Right lobe of liver (tissue), 6 donors: ENCODE measurements at regions not wholly inside any gene's neighbourhood (a gene's known extent, or its start where the extent isn't known, plus 50 kb on each side); places are given as distances from the start of the nearest gene placed in this dataset.

Source experiments
- ATAC-seq, 4 donors: fragments of 200-7000 bp; cut with Tn5 transposase; one replicate each; pipeline ENCODE4 v1.9.1; 2020; ENCODE audit warnings: mild to moderate bottlenecking in 4 of 4, moderate library complexity in 4 of 4
- DNase-seq, 3 donors: peaks; one replicate each; pipeline ENCODE4 v3.0.0-alpha.2; 2020
- H3K27ac ChIP-seq, 3 donors: fragments of 200-600 bp; one replicate each; pipeline ENCODE4 v1.8.0; 2022
- H3K27me3 ChIP-seq, 2 donors: fragments of 200-600 bp; one replicate each; pipeline ENCODE4 v1.8.0; 2022
- H3K36me3 ChIP-seq, 4 donors: fragments of 200-600 bp; sonication (generic) in 1 of 4; one replicate each; pipeline versions ENCODE4 v1.5.1 to v1.8.0; 2017 to 2022; ENCODE audit warnings: control low read depth in 1 of 4
- H3K4me1 ChIP-seq, 4 donors: fragments of 200-600 bp; sonication (generic) in 1 of 4; one replicate each; pipeline versions ENCODE4 v1.5.1 to v1.8.0; 2017 to 2022; ENCODE audit warnings: control low read depth in 1 of 4
- H3K4me3 ChIP-seq, 3 donors: fragments of 200-600 bp; one replicate each; pipeline ENCODE4 v1.8.0; 2022
- H3K9me3 ChIP-seq, 4 donors: fragments of 200-600 bp; sonication (generic) in 1 of 4; one replicate each; pipeline versions ENCODE4 v1.5.1 to v1.8.0; 2017 to 2022; ENCODE audit warnings: control low read depth in 1 of 4
- CTCF ChIP-seq, 4 donors: fragments of 200-600 bp in 3 of 4; fragments of 450-650 bp in 1 of 4; IDR thresholded peaks; one replicate each; pipeline versions ENCODE4 v1.5.1 to v1.8.0; 2016 to 2022; ENCODE audit warnings: antibody characterized with exemption in 4 of 4, mild to moderate bottlenecking in 2 of 4
- POLR2A ChIP-seq: fragments of 450-650 bp; IDR thresholded peaks from one replicate; pipeline ENCODE4 v1.6.1; 2017; ENCODE audit warnings: antibody characterized with exemption, mild to moderate bottlenecking
- WGBS: methylation state at CpG from one replicate; pipeline ENCODE4 v1.1.6; 2018; ENCODE audit warnings: low coverage, low lambda C conversion rate; ENCODE audit not compliant: insufficient coverage; ENCODE audit errors: missing lambda C conversion rate; 5-methylcytosine and 5-hydroxymethylcytosine counted together
- intact Hi-C, 2 donors: fragments of 100-400 bp; cut with DNase I; formaldehyde crosslinking; loops; one replicate each; pipeline versions ENCODE4 v1.11.2 to v1.14.1; 2022
- donor health status: DM: no; HTN: yes; CAD: no.
- donor health status: DM: no; HTN: no; CAD: no.
- donor health status: DM: no; HTN: no; CAD: no.
- donor health status: DM: no; HTN: yes; CAD: no.
- donor health status: DM: no; HTN: yes; CAD: no.

- Histone ChIP-seq H3K27me3 (no peaks in the 10 kb centered on the region), H3K27ac (no peak overlapping the region), H3K9me3 (no peaks in the 10 kb centered on the region), H3K36me3 (no peaks in the 10 kb centered on the region), H3K4me3 (no peak overlapping the region), H3K4me1 (no peaks in the 10 kb centered on the region)
- no peak for TF ChIP-seq CTCF (IDR thresholded peaks at IDR 0.05)
- no peak for TF ChIP-seq POLR2A
- no peak for ATAC-seq
- no CpG with 5 or more reads among the region's 3 CpGs for WGBS
- peak in 1 of 3 donors; percentile 30 for DNase-seq
- intact Hi-C loops: no loop called here
Observed at GRCh38 chr2:239880396-239880795, 144.7 kb downstream of the NDUFA10 start.

- ATAC-seq (no peak), DNase-seq (peak in 1 of 3 donors; percentile 13)
- Histone ChIP-seq H3K36me3 (no peaks in the 10 kb centered on the region), H3K27me3 (no peaks in the 10 kb centered on the region), H3K4me1 (no peaks in the 10 kb centered on the region), H3K9me3 (no peaks in the 10 kb centered on the region), H3K27ac (no peak overlapping the region), H3K4me3 (no peak overlapping the region)
- WGBS: 73% methylated on average over 11 of the region's 11 CpGs
- intact Hi-C loops: loop anchor here in 1 of 2 donors (5.0 kb wide), 1 partner anchor 842 kb away; no protein-coding TSS in a partner anchor
- TF ChIP-seq POLR2A (no peak), CTCF (IDR thresholded peaks at IDR 0.05) (no peak)
Observed at GRCh38 chr2:239879423-239880084, 145.6 kb downstream of the NDUFA10 start.

- intact Hi-C loops: loop anchor here in 1 of 2 donors (5.0 kb wide), 1 partner anchor 841 kb away; no protein-coding TSS in a partner anchor
- TF ChIP-seq CTCF (IDR thresholded peaks at IDR 0.05) (no peak), POLR2A (no peak)
- H3K27ac ChIP-seq: no peak overlapping the region
- H3K27me3 ChIP-seq: no peaks in the 10 kb centered on the region
- H3K36me3 ChIP-seq: no peaks in the 10 kb centered on the region
- ATAC-seq (no peak), DNase-seq (peak in 1 of 3 donors; percentile 8)
- no peaks in the 10 kb centered on the region for H3K4me1 ChIP-seq
- WGBS: 76% methylated on average over 2 of the region's 5 CpGs
- no peak overlapping the region for H3K4me3 ChIP-seq
- no peaks in the 10 kb centered on the region for H3K9me3 ChIP-seq
Observed at GRCh38 chr2:239878686-239879085, 146.5 kb downstream of the NDUFA10 start.

- intact Hi-C loops: loop anchor here in 1 of 2 donors (5.0 kb wide), 1 partner anchor 840 kb away; no protein-coding TSS in a partner anchor
Observed at GRCh38 chr2:239876948-239877289, 148.2 kb downstream of the NDUFA10 start.

More at GRCh38 chr2:239876948-239877289, 148.2 kb downstream of the NDUFA10 start:
- Histone ChIP-seq H3K36me3 (no peaks in the 10 kb centered on the region), H3K4me1 (no peaks in the 10 kb centered on the region), H3K9me3 (no peaks in the 10 kb centered on the region), H3K4me3 (no peak overlapping the region), H3K27ac (no peak overlapping the region), H3K27me3 (no peaks in the 10 kb centered on the region)
- DNase-seq: no peak
- no peak for TF ChIP-seq POLR2A
- no peak for TF ChIP-seq CTCF (IDR thresholded peaks at IDR 0.05)
- WGBS: 75% methylated on average over 4 of the region's 5 CpGs
- ATAC-seq: no peak
